Endothelial cell of umbilical vein (primary cell): ENCODE measurements at regions not wholly inside any gene's neighbourhood (a gene's known extent, or its start where the extent isn't known, plus 50 kb on each side); places are given as distances from the start of the nearest gene placed in this dataset.

Experiments
- CTCF ChIP-seq, 2 donors: IDR thresholded peaks; 1 replicate in 1 of 2; 2 replicates in 1 of 2; pipeline ENCODE4 v1.5.1; 2011; ENCODE audit warnings: low read length in 2 of 2, mild to moderate bottlenecking in 2 of 2, moderate library complexity in 2 of 2, control low read depth in 1 of 2, inconsistent platforms in 1 of 2, low read depth in 1 of 2; ENCODE audit not compliant: insufficient read depth in 1 of 2; ENCODE audit errors: extremely low read depth in 1 of 2
- MYC ChIP-seq: IDR thresholded peaks from one replicate; pipeline ENCODE4 v1.6.1; 2011; ENCODE audit warnings: mild to moderate bottlenecking, low read depth, low read length
- POLR2AphosphoS5 ChIP-seq: IDR thresholded peaks from 2 replicates; pipeline ENCODE4 v1.6.1; 2012; ENCODE audit warnings: low read depth, mild to moderate bottlenecking, control low read depth, low read length, moderate library complexity; ENCODE audit not compliant: insufficient read depth

DNA sequence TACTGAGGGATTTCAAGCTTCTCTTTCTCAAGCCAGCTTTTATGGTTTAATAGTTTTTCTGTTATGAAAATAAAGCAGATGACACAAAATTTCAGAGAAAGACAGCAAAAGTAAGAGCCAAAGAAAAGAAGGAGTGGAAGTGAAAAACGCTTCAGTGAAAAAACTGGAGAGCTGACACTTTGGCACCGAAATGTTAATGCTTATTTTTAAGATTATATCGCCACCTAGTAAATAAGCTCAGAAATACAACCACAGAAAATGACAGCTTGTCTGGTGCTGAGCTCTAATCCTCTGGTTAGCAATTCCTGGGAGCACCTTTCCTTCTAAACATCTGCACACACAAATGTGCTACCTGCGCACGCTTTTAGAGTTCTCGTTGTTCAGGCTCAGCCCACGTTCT is 101.6 kb downstream of the ZPLD1 start:
- TF ChIP-seq CTCF (IDR thresholded peaks at IDR 0.05; ENCODE audit: extremely low read depth in 1 of 2, insufficient read depth in 1 of 2, low read depth in 1 of 2, low read length in 2 of 2) (peak in 1 of 2 donors; percentile 9), POLR2AphosphoS5 (no peak), MYC (no peak)
